Transverse colon (tissue), 4 donors: ENCODE measurements at regions not wholly inside any gene's neighbourhood (a gene's known extent, or its start where the extent isn't known, plus 50 kb on each side); places are given as distances from the start of the nearest gene placed in this dataset.

Experiments used
- DNase-seq: peaks from one replicate; pipeline ENCODE4 v3.0.0-alpha.2; 2019
- H3K27ac ChIP-seq, 4 donors: fragments of 200-600 bp; sonication (generic); 2 replicates each; pipeline ENCODE4 v1.5.1; 2016 to 2018; ENCODE audit warnings: inconsistent platforms in 4 of 4
- H3K27me3 ChIP-seq: fragments of 200-600 bp; sonication (generic); 2 replicates; pipeline ENCODE4 v1.5.1; 2017; ENCODE audit warnings: inconsistent platforms
- H3K36me3 ChIP-seq, 4 donors: fragments of 200-600 bp; sonication (generic); 2 replicates each; pipeline ENCODE4 v1.5.1; 2017 to 2019; ENCODE audit warnings: inconsistent platforms in 4 of 4
- H3K4me1 ChIP-seq, 4 donors: fragments of 200-600 bp; sonication (generic); 2 replicates each; pipeline ENCODE4 v1.5.1; 2017 to 2020; ENCODE audit warnings: inconsistent platforms in 4 of 4
- H3K4me3 ChIP-seq, 4 donors: fragments of 200-600 bp; sonication (generic); 1 replicate in 1 of 4; 2 replicates in 3 of 4; pipeline versions ENCODE4 v1.5.1 to v1.6.1; 2017 to 2019; ENCODE audit warnings: inconsistent platforms in 4 of 4
- H3K9me3 ChIP-seq, 2 donors: fragments of 200-600 bp; sonication (generic); 2 replicates each; pipeline ENCODE4 v1.5.1; 2017 to 2019; ENCODE audit warnings: inconsistent platforms in 2 of 2
- EP300 ChIP-seq: sonication (generic); formaldehyde crosslinking; IDR thresholded peaks from one replicate; pipeline ENCODE4 v1.6.1; 2017; ENCODE audit warnings: antibody characterized with exemption, low read depth
- POLR2A ChIP-seq: fragments of 450-650 bp; IDR thresholded peaks from one replicate; pipeline ENCODE4 v1.6.1; 2016; ENCODE audit warnings: antibody characterized with exemption, mild to moderate bottlenecking, moderate library complexity
- POLR2AphosphoS5 ChIP-seq, 3 donors: sonication (generic); formaldehyde crosslinking; IDR thresholded peaks; one replicate each; pipeline ENCODE4 v1.6.1; 2016; ENCODE audit warnings: antibody characterized with exemption in 3 of 3
- WGBS, 2 donors: methylation state at CpG; one replicate each; pipeline ENCODE4 v1.1.5; 2018; ENCODE audit warnings: low coverage in 1 of 2; 5-methylcytosine and 5-hydroxymethylcytosine counted together
- in situ Hi-C, 4 donors: fragments of 200-750 bp; cut with MboI; loops; one replicate each; pipeline versions ENCODE4 v1.15.0 to v1.15.1; 2017; ENCODE audit warnings: low sequenced_read_pairs in 3 of 4, low pct_ligation_motif_present in 1 of 4, low pct_unique_long_range_greater_than_20kb in 1 of 4
- intact Hi-C: fragments of 100-400 bp; cut with DNase I; formaldehyde crosslinking; loops from one replicate; pipeline ENCODE4 v1.15.1; 2023; ENCODE audit warnings: low total_unique reads
- TF ChIP-seq, protein P1 (sequence below), 5 experiments: fragments of 200-600 bp in 3 of 5; fragments of 450-650 bp in 2 of 5; sonication (generic) in 3 of 5; IDR thresholded peaks; 1 replicate in 2 of 5; 2 replicates in 3 of 5; pipeline ENCODE4 v1.5.1; 2016 to 2017; ENCODE audit warnings: antibody characterized with exemption in 5 of 5, inconsistent platforms in 3 of 5, mild to moderate bottlenecking in 2 of 5, moderate library complexity in 1 of 5

DNA sequence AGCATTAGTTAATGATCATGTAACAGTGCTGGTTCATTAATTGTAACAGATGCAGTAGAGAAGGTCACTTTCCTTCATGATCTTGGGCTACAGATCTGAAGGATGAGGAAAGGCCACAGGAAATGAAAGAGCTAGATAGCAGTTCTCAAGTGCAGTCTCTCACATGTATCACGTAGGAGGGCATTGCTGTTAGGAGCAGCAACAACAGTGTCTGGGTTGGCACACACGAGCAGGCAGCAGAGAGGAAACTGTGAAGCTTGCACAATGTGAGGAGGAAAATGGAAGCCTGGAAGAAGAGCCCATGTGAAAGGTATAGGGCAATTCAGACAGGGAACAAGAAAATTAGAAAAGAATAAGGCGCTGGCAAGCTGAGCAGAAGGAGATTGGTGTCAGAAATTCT is 1741.5 kb downstream of the PCDH9 start:
- in situ Hi-C loops (no loop called here), intact Hi-C loops (no loop called here)
- DNase-seq, result no peak
- TF ChIP-seq POLR2AphosphoS5 (IDR thresholded peaks at IDR 0.05) (no peak), POLR2A (no peak), EP300 (no peak)
- TF ChIP-seq, protein P1, sequence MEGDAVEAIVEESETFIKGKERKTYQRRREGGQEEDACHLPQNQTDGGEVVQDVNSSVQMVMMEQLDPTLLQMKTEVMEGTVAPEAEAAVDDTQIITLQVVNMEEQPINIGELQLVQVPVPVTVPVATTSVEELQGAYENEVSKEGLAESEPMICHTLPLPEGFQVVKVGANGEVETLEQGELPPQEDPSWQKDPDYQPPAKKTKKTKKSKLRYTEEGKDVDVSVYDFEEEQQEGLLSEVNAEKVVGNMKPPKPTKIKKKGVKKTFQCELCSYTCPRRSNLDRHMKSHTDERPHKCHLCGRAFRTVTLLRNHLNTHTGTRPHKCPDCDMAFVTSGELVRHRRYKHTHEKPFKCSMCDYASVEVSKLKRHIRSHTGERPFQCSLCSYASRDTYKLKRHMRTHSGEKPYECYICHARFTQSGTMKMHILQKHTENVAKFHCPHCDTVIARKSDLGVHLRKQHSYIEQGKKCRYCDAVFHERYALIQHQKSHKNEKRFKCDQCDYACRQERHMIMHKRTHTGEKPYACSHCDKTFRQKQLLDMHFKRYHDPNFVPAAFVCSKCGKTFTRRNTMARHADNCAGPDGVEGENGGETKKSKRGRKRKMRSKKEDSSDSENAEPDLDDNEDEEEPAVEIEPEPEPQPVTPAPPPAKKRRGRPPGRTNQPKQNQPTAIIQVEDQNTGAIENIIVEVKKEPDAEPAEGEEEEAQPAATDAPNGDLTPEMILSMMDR (IDR thresholded peaks at IDR 0.05), result no peak
- H3K27me3 ChIP-seq, result no peaks in the 10 kb centered on the region
- WGBS, 2 donors, result 50 to 59% methylated on average over 3 of the region's 3 CpGs
- no peaks in the 10 kb centered on the region for H3K36me3 ChIP-seq
- H3K27ac ChIP-seq, result no peak overlapping the region
- H3K9me3 ChIP-seq, result no peaks in the 10 kb centered on the region
- no peaks in the 10 kb centered on the region for H3K4me1 ChIP-seq
- H3K4me3 ChIP-seq, result no peak overlapping the region

DNA sequence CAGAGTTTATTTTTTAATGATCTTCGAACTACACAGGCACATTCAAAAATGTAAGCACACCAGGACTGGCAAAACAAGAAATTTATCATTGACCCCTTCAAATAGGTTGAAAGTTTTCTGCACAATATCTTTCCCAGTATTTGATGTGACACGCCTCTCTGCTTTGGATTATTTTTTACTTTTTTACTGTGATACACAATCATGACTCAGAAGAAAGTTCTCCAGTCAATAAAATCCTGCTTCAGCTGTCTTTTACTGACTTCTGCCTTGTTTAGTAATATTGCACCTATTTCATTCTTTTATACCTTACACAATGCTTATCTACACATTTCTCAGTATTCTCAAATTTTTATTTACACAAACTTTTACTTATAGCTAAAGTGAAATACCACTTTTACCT is 1750.4 kb downstream of the PCDH9 start:
- no peak overlapping the region for H3K4me3 ChIP-seq
- in situ Hi-C loops, result no loop called here
- H3K36me3 ChIP-seq, result no peaks in the 10 kb centered on the region
- intact Hi-C loops, result no loop called here
- no peak for DNase-seq
- H3K9me3 ChIP-seq, result no peaks in the 10 kb centered on the region
- TF ChIP-seq POLR2AphosphoS5 (IDR thresholded peaks at IDR 0.05), result no peak
- no peak for TF ChIP-seq EP300
- TF ChIP-seq, protein P1 (IDR thresholded peaks at IDR 0.05), result no peak
- no peak for TF ChIP-seq POLR2A
- WGBS, 2 donors, result 38 to 51% methylated on average over 2 of the region's 2 CpGs
- no peak overlapping the region for H3K27ac ChIP-seq
- H3K4me1 ChIP-seq, result no peaks in the 10 kb centered on the region
- H3K27me3 ChIP-seq, result no peaks in the 10 kb centered on the region

DNA sequence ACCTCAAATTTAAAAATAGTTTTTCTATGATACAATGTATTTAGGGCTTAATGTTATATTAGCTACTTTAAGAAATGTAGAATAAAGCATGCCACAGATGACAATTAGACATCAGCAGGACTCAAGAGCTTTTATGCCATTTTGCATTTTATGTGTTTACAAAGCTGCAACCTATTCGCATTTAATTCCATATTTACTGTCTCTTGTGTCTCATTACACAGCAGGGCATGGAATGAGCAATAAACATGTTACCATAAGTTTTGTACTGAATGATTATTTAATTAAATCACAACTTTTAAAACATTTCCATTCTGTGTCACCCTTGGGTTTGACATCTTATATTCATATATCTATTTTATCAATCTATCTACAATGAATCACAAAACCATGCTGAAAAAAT is 1756.9 kb downstream of the PCDH9 start:
- TF ChIP-seq, protein P1 (IDR thresholded peaks at IDR 0.05), result no peak
- TF ChIP-seq POLR2A (no peak), EP300 (no peak)
- in situ Hi-C loops (no loop called here), intact Hi-C loops (no loop called here)
- DNase-seq, result no peak
- Histone ChIP-seq H3K27ac (no peak overlapping the region), H3K36me3 (no peaks in the 10 kb centered on the region), H3K9me3 (no peaks in the 10 kb centered on the region), H3K27me3 (no peaks in the 10 kb centered on the region), H3K4me1 (no peaks in the 10 kb centered on the region), H3K4me3 (no peak overlapping the region)
- WGBS, 2 donors, result 76 to 93% methylated on average over 1 of the region's 1 CpG

DNA sequence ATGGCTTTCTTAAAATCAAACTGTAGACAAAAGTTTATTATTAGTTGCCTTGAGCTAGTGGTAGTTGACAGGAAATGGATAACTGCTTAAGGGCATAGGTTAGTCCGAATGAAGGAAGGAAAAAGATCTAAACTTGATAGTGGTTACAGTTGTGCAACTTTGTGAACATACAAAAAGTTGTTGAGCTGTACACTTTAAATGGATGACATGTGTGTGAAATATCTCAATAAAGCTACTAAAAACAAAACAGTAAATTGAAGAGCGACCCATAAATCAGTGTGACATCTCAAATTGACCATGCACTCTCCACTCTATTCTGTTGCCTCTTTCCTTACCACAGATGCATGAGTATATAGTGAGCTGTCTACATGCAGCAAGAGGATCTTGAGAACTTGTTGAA is 1757.8 kb downstream of the PCDH9 start:
- WGBS, 2 donors, result 38 to 57% methylated on average over 1 to 2 of the region's 2 CpGs
- Histone ChIP-seq H3K4me1 (no peaks in the 10 kb centered on the region), H3K27me3 (no peaks in the 10 kb centered on the region), H3K4me3 (no peak overlapping the region), H3K27ac (no peak overlapping the region), H3K36me3 (no peaks in the 10 kb centered on the region), H3K9me3 (no peaks in the 10 kb centered on the region)
- intact Hi-C loops (no loop called here), in situ Hi-C loops (no loop called here)
- TF ChIP-seq, protein P1 (IDR thresholded peaks at IDR 0.05), result no peak
- TF ChIP-seq POLR2A, result no peak
- TF ChIP-seq EP300, result no peak
- no peak for TF ChIP-seq POLR2AphosphoS5 (IDR thresholded peaks at IDR 0.05)
- DNase-seq, result no peak
